ENCODE measurements at regions not wholly inside any gene's neighbourhood (a gene's known extent, or its start where the extent isn't known, plus 50 kb on each side); places are given as distances from the start of the nearest gene placed in this dataset.

GRCh38 chr1:72851597-72851996 is 569.3 kb upstream of the NEGR1 start:
- Histone ChIP-seq H3K4me2 (ENCODE audit: low read depth, low read length, poor library complexity, severe bottlenecking) (no peak overlapping the region), H3K4me3 (ENCODE audit: insufficient read depth, low read length, poor library complexity, severe bottlenecking) (no peak overlapping the region), H3K9me2 (replicated peaks; ENCODE audit: insufficient read depth, low read length) (no peaks in the 10 kb centered on the region), H3K79me2 (ENCODE audit: insufficient read depth, low read length) (no peaks in the 10 kb centered on the region), H3K27me3 (ENCODE audit: low read length) (no peaks in the 10 kb centered on the region), H3K36me3 (ENCODE audit: low read length) (no peaks in the 10 kb centered on the region), H3K9ac (ENCODE audit: low read length) (no peak overlapping the region), H3F3A (ENCODE audit: insufficient read depth) (no peaks in the 10 kb centered on the region), H3K27ac (ENCODE audit: low read depth, low read length) (no peak overlapping the region), H3K9me3 (ENCODE audit: insufficient read depth, low read length) (no peaks in the 10 kb centered on the region), H2AFZ (ENCODE audit: low read depth, low read length, severe bottlenecking) (no peak overlapping the region), H4K20me1 (ENCODE audit: low read depth, low read length) (no peaks in the 10 kb centered on the region)
- TF ChIP-seq EZH2phosphoT487 (conservative IDR thresholded peaks at IDR 0.05; ENCODE audit: low read length) (no peak), CTCF (IDR thresholded peaks at IDR 0.05; ENCODE audit: insufficient read depth, low read length, poor library complexity, severe bottlenecking) (no peak)

- TF ChIP-seq EZH2phosphoT487 (conservative IDR thresholded peaks at IDR 0.05; ENCODE audit: low read length) (no peak), CTCF (IDR thresholded peaks at IDR 0.05; ENCODE audit: insufficient read depth, low read length, poor library complexity, severe bottlenecking) (no peak)
Observed at GRCh38 chr1:72848997-72849396, 566.7 kb upstream of the NEGR1 start.

GRCh38 chr1:72847651-72848050 is 565.3 kb upstream of the NEGR1 start:
- no peak for TF ChIP-seq CTCF (IDR thresholded peaks at IDR 0.05; ENCODE audit: insufficient read depth, low read length, poor library complexity, severe bottlenecking)
- no peak for TF ChIP-seq EZH2phosphoT487 (conservative IDR thresholded peaks at IDR 0.05; ENCODE audit: low read length)
- Histone ChIP-seq H3K27ac (ENCODE audit: low read depth, low read length) (no peak overlapping the region), H3K36me3 (ENCODE audit: low read length) (no peaks in the 10 kb centered on the region), H3K27me3 (ENCODE audit: low read length) (no peaks in the 10 kb centered on the region), H4K20me1 (ENCODE audit: low read depth, low read length) (no peaks in the 10 kb centered on the region), H3K4me3 (ENCODE audit: insufficient read depth, low read length, poor library complexity, severe bottlenecking) (no peak overlapping the region), H3K9me2 (replicated peaks; ENCODE audit: insufficient read depth, low read length) (no peaks in the 10 kb centered on the region), H3K9me3 (ENCODE audit: insufficient read depth, low read length) (no peaks in the 10 kb centered on the region), H3K79me2 (ENCODE audit: insufficient read depth, low read length) (no peaks in the 10 kb centered on the region), H3K9ac (ENCODE audit: low read length) (no peak overlapping the region), H3F3A (ENCODE audit: insufficient read depth) (no peaks in the 10 kb centered on the region), H2AFZ (ENCODE audit: low read depth, low read length, severe bottlenecking) (no peak overlapping the region), H3K4me2 (ENCODE audit: low read depth, low read length, poor library complexity, severe bottlenecking) (no peak overlapping the region)

More at GRCh38 chr1:72848997-72849396, 566.7 kb upstream of the NEGR1 start:
- no peak overlapping the region for H2AFZ ChIP-seq (ENCODE audit: low read depth, low read length, severe bottlenecking)
- H3K27me3 ChIP-seq (ENCODE audit: low read length), result no peaks in the 10 kb centered on the region
- no peak overlapping the region for H3K4me3 ChIP-seq (ENCODE audit: insufficient read depth, low read length, poor library complexity, severe bottlenecking)
- no peaks in the 10 kb centered on the region for H3K79me2 ChIP-seq (ENCODE audit: insufficient read depth, low read length)
- no peaks in the 10 kb centered on the region for H3F3A ChIP-seq (ENCODE audit: insufficient read depth)
- H4K20me1 ChIP-seq (ENCODE audit: low read depth, low read length), result no peaks in the 10 kb centered on the region
- no peaks in the 10 kb centered on the region for H3K36me3 ChIP-seq (ENCODE audit: low read length)
- no peaks in the 10 kb centered on the region for H3K9me2 ChIP-seq (replicated peaks; ENCODE audit: insufficient read depth, low read length)
- H3K27ac ChIP-seq (ENCODE audit: low read depth, low read length), result no peak overlapping the region
- no peak overlapping the region for H3K4me2 ChIP-seq (ENCODE audit: low read depth, low read length, poor library complexity, severe bottlenecking)
- H3K9me3 ChIP-seq (ENCODE audit: insufficient read depth, low read length), result no peaks in the 10 kb centered on the region
- no peak overlapping the region for H3K9ac ChIP-seq (ENCODE audit: low read length)
